ENCODE measurements at regions not wholly inside any gene's neighbourhood (a gene's known extent, or its start where the extent isn't known, plus 50 kb on each side); places are given as distances from the start of the nearest gene placed in this dataset.

GRCh38 chr2:145958611-145959010 is 1438.7 kb upstream of the ZEB2 start:
- intact Hi-C loops (cut with micrococcal nuclease; ENCODE audit: unreplicated experiment), result no loop called here
- Histone ChIP-seq H3K79me2 (ENCODE audit: low read depth) (no peaks in the 10 kb centered on the region), H3K4me1 (replicated peaks; ENCODE audit: insufficient read depth) (peaks cover 18% of the 10 kb centered on the region), H4K20me1 (ENCODE audit: insufficient read depth) (no peaks in the 10 kb centered on the region), H2AFZ (peak overlapping the region; percentile 46; the same call in 1 of the 2 replicates), H3K36me3 (ENCODE audit: low read depth) (no peaks in the 10 kb centered on the region), H3F3A (ENCODE audit: insufficient read depth, low read depth) (no peaks in the 10 kb centered on the region), H3K4me3 (no peak overlapping the region), H3K9me3 (ENCODE audit: insufficient read depth, low read depth) (peaks cover 20% of the 10 kb centered on the region), H3K9me2 (ENCODE audit: insufficient read depth) (no peaks in the 10 kb centered on the region), H3K27ac (peak overlapping the region; percentile 64), H3K4me2 (peak overlapping the region; percentile 26; the same call in 1 of the 2 replicates), H3K27me3 (ENCODE audit: insufficient read depth, low read depth) (no peaks in the 10 kb centered on the region)
- DNase-seq, result no peak
- no TSS peak for BruUV-seq (replicated peaks)
- ChIA-PET CTCF (no interaction called here), POLR2A (ENCODE audit: unreplicated experiment) (no interaction called here)
- TF ChIP-seq EZH2 (IDR thresholded peaks at IDR 0.05; ENCODE audit: low read depth) (no peak), CTCF (conservative IDR thresholded peaks at IDR 0.05) (no peak)

GRCh38 chr2:145957929-145958328 is 1438.0 kb upstream of the ZEB2 start:
- peak; percentile 13 to 69 for DNase-seq
- Histone ChIP-seq H3K36me3 (ENCODE audit: low read depth) (no peaks in the 10 kb centered on the region), H3K27ac (peak overlapping the region; percentile 64; the same call in 1 of the 2 replicates), H4K20me1 (ENCODE audit: insufficient read depth) (no peaks in the 10 kb centered on the region), H3K4me1 (replicated peaks; ENCODE audit: insufficient read depth) (peaks cover 18% of the 10 kb centered on the region), H3K9me2 (ENCODE audit: insufficient read depth) (no peaks in the 10 kb centered on the region), H3K27me3 (ENCODE audit: insufficient read depth, low read depth) (no peaks in the 10 kb centered on the region), H3K9me3 (ENCODE audit: insufficient read depth, low read depth) (peaks cover 20% of the 10 kb centered on the region), H2AFZ (no peak overlapping the region), H3K79me2 (ENCODE audit: low read depth) (no peaks in the 10 kb centered on the region), H3K4me3 (no peak overlapping the region), H3F3A (ENCODE audit: insufficient read depth, low read depth) (no peaks in the 10 kb centered on the region), H3K4me2 (peak overlapping the region; percentile 26; the same call in 1 of the 2 replicates)
- POLR2A ChIA-PET (ENCODE audit: unreplicated experiment), result no interaction called here
- no TSS peak for BruUV-seq (replicated peaks)
- intact Hi-C loops (cut with micrococcal nuclease; ENCODE audit: unreplicated experiment), result no loop called here
- CTCF ChIA-PET, result no interaction called here
- TF ChIP-seq CTCF (conservative IDR thresholded peaks at IDR 0.05) (no peak), EZH2 (IDR thresholded peaks at IDR 0.05; ENCODE audit: low read depth) (no peak)

GRCh38 chr2:145939949-145940348 is 1420.0 kb upstream of the ZEB2 start:
- H3F3A ChIP-seq (ENCODE audit: insufficient read depth, low read depth), result no peaks in the 10 kb centered on the region
- no peak overlapping the region for H3K27ac ChIP-seq
- no peak for DNase-seq
- H3K4me1 ChIP-seq (replicated peaks; ENCODE audit: insufficient read depth), result peaks cover 4% of the 10 kb centered on the region; the same call in 1 of the 2 replicates
- no peaks in the 10 kb centered on the region for H4K20me1 ChIP-seq (ENCODE audit: insufficient read depth)
- POLR2A ChIA-PET (ENCODE audit: unreplicated experiment), result no interaction called here
- no peak overlapping the region for H3K4me2 ChIP-seq
- H3K79me2 ChIP-seq (ENCODE audit: low read depth), result no peaks in the 10 kb centered on the region
- CTCF ChIA-PET, result no interaction called here
- H3K4me3 ChIP-seq, result no peak overlapping the region
- no peaks in the 10 kb centered on the region for H3K36me3 ChIP-seq (ENCODE audit: low read depth)
- BruUV-seq (replicated peaks), result no TSS peak
- no peak for TF ChIP-seq EZH2 (IDR thresholded peaks at IDR 0.05; ENCODE audit: low read depth)
- no peak overlapping the region for H2AFZ ChIP-seq
- H3K27me3 ChIP-seq (ENCODE audit: insufficient read depth, low read depth), result no peaks in the 10 kb centered on the region
- no peaks in the 10 kb centered on the region for H3K9me2 ChIP-seq (ENCODE audit: insufficient read depth)
- H3K9me3 ChIP-seq (ENCODE audit: insufficient read depth, low read depth), result no peaks in the 10 kb centered on the region
- intact Hi-C loops (cut with micrococcal nuclease; ENCODE audit: unreplicated experiment), result no loop called here

- BruUV-seq (replicated peaks), result no TSS peak
- Histone ChIP-seq H3K27me3 (ENCODE audit: insufficient read depth, low read depth) (no peaks in the 10 kb centered on the region), H3K4me1 (replicated peaks; ENCODE audit: insufficient read depth) (peaks cover 3% of the 10 kb centered on the region; the same call in 1 of the 2 replicates), H2AFZ (no peak overlapping the region), H3K79me2 (ENCODE audit: low read depth) (no peaks in the 10 kb centered on the region), H4K20me1 (ENCODE audit: insufficient read depth) (no peaks in the 10 kb centered on the region), H3K4me2 (no peak overlapping the region), H3K36me3 (ENCODE audit: low read depth) (no peaks in the 10 kb centered on the region), H3K27ac (no peak overlapping the region), H3F3A (ENCODE audit: insufficient read depth, low read depth) (no peaks in the 10 kb centered on the region), H3K9me3 (ENCODE audit: insufficient read depth, low read depth) (no peaks in the 10 kb centered on the region), H3K9me2 (ENCODE audit: insufficient read depth) (no peaks in the 10 kb centered on the region), H3K4me3 (no peak overlapping the region)
- TF ChIP-seq EZH2 (IDR thresholded peaks at IDR 0.05; ENCODE audit: low read depth), result no peak
- TF ChIP-seq CTCF (conservative IDR thresholded peaks at IDR 0.05), result no peak
- intact Hi-C loops (cut with micrococcal nuclease; ENCODE audit: unreplicated experiment), result no loop called here
- POLR2A ChIA-PET (ENCODE audit: unreplicated experiment), result no interaction called here
- DNase-seq, result no peak
- CTCF ChIA-PET, result no interaction called here
Measured at GRCh38 chr2:145935016-145935415, 1415.1 kb upstream of the ZEB2 start.
